Fibroblast of pulmonary artery (primary cell): ENCODE measurements at regions not wholly inside any gene's neighbourhood (a gene's known extent, or its start where the extent isn't known, plus 50 kb on each side); places are given as distances from the start of the nearest gene placed in this dataset.
"Not testable (repeated sequence)": the region's sequence is repeated elsewhere in the genome, so short reads cannot be mapped to it uniquely, and the experiment has no call there.

ENCODE experiments used
- DNase-seq: peaks from one replicate; pipeline ENCODE4 v3.0.0-alpha.2; 2010; ENCODE audit warnings: low read depth
- H3K4me3 ChIP-seq: replicated peaks from 2 replicates; pipeline ENCODE4 v1.5.1; 2011; ENCODE audit warnings: low read depth, mild to moderate bottlenecking, control low read depth, low read length, moderate library complexity
- TF ChIP-seq, protein P1 (sequence below): IDR thresholded peaks from 2 replicates; pipeline ENCODE4 v1.5.1; 2011; ENCODE audit warnings: mild to moderate bottlenecking, control low read depth, low read length, inconsistent platforms; ENCODE audit errors: missing control alignments

DNA sequence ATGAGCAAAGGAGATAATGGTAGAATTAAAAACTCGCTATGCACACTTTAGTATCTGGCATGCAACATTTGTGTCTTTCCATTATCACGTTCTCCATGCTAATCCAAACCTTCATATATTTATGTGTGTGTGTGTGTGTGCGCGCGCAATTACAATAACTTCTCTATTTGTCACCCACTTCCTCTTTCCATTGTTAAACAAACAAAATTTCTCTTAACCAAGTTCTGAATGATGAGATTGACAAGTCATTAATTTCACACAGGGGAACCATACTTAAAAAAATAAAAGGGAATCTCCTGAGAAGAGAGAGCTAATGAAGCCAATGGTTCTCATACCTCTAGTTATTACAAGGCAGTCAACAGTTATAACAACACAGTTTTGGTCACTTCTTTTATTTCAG lies 575.9 kb upstream of the MDGA2 start:
- TF ChIP-seq, protein P1, sequence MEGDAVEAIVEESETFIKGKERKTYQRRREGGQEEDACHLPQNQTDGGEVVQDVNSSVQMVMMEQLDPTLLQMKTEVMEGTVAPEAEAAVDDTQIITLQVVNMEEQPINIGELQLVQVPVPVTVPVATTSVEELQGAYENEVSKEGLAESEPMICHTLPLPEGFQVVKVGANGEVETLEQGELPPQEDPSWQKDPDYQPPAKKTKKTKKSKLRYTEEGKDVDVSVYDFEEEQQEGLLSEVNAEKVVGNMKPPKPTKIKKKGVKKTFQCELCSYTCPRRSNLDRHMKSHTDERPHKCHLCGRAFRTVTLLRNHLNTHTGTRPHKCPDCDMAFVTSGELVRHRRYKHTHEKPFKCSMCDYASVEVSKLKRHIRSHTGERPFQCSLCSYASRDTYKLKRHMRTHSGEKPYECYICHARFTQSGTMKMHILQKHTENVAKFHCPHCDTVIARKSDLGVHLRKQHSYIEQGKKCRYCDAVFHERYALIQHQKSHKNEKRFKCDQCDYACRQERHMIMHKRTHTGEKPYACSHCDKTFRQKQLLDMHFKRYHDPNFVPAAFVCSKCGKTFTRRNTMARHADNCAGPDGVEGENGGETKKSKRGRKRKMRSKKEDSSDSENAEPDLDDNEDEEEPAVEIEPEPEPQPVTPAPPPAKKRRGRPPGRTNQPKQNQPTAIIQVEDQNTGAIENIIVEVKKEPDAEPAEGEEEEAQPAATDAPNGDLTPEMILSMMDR = no peak
- no peak for DNase-seq
- H3K4me3 ChIP-seq = no peak overlapping the region

DNA sequence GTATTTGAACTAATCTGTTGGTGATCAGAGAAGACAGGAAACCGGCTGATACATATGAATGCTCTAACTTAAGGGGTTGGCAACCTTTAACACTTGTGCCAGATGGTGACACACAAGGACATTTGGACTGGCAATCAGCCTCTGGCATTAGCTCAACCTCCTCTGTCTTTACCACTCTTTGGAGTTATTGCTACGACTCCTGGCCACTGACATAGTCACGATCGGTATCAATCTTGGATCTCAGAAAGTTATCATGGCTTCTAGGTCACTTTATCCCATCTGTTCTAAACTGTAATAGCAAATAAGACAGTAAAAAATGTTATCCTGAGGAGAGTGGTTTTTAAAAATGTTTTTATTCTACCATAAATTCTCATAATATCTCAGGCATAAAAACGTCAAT lies 575.2 kb upstream of the MDGA2 start:
- H3K4me3 ChIP-seq = no peak overlapping the region
- TF ChIP-seq, protein P1 = no peak
- DNase-seq = no peak

DNA sequence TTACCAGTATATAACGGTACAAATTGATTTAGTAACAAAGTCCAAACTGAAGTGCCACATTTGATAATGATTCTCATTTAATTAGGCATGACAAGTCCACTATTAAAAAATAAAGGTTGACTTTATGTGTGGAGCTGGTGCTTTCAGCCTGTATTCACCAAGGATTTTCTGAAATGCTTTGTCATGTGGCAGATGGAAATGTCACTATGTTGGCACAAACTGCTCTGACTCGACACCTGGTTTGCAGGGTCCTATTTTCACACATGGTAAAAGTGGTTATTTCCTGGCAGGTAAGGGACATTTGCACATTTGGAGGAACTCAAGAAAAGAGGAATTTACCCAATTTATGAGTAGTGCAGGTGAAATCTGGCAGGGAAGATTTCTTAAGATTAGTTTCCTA lies 572.6 kb upstream of the MDGA2 start:
- no peak overlapping the region for H3K4me3 ChIP-seq
- TF ChIP-seq, protein P1 = no peak
- DNase-seq = no peak

DNA sequence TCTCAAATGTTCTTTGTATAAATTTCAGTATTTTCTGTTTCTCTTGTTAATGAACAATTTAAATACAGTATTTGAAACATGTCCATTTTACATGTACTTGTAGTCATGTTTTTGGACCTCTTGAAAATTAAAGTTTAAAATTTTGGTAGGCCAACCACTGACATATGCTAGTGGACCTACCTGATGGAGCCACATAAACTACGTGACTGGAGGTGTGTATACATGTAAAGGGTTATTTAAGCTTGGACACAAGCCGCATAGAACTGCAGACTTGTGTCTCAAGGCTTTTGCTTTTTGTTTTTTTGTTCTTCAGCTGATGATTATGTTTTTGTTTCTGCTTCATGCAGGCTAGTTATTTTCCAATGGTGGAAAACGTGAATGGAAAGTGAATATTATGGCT lies 568.5 kb upstream of the MDGA2 start:
- no peak for DNase-seq
- no peak overlapping the region for H3K4me3 ChIP-seq
- TF ChIP-seq, protein P1 = no peak

DNA sequence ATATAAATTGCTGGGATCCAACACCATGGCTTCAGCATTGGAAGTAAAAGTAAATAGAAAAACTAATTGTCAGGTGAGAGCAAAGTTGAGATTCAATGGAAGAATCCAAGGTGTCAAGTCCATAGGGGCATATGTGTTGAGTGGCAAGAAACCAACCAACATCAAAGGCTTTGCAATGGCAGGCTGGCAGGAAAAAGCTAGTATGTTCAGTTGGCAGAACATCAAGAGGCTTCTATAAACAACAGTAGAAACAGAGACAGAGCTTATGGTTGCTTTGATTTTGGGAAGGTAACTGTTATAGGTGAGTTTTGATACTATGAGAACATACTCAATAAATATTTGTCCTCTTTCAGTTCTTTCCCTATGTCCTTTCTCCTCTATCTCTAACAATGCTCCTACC lies 553.7 kb upstream of the MDGA2 start:
- TF ChIP-seq, protein P1 = no peak
- no peak for DNase-seq

DNA sequence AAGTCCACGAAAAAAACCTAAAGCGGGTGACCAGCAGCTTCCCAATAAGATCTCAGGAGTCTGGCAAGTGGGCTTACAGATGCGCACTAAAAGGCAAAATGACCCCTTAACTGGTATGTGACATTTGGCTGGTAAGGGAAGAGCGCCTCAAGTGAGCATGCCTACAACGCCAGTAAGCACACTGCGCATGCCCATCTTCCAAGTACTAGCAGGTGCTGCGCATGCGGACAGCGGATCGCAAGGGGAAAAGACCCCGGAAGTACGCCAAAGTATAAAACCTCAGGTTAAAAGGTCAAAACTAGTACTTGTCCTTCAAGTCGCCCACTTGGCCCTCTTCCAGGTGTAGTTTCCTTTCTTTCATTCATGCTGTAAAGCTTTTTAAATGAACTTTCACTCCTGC lies 518.5 kb upstream of the MDGA2 start:
- DNase-seq = no peak
- no peak overlapping the region for H3K4me3 ChIP-seq
- TF ChIP-seq, protein P1 = no peak

More for the DNA sequence above, 553.7 kb upstream of the MDGA2 start:
- H3K4me3 ChIP-seq = no peak overlapping the region

DNA sequence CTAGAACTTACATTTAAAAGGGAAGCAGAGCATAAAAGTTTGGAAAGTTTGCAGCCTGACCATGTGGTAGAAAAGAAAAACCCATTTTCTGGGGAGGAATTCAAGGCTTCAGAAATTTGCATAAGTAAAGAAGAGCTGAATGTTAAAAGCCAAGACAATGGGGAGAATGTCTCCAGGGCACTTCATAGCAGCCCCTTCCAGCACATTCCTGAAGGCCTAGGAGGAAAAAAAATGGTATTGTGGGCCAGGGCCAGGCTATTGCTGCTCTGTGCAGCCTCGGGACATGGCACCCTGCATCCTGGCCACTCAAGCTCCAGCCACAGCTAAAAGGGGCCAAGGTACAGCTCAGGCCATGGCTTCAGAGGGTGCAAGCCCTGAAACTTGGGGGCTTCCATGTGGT lies 474.2 kb upstream of the MDGA2 start:
- H3K4me3 ChIP-seq, DNase-seq: not testable (repeated sequence)

DNA sequence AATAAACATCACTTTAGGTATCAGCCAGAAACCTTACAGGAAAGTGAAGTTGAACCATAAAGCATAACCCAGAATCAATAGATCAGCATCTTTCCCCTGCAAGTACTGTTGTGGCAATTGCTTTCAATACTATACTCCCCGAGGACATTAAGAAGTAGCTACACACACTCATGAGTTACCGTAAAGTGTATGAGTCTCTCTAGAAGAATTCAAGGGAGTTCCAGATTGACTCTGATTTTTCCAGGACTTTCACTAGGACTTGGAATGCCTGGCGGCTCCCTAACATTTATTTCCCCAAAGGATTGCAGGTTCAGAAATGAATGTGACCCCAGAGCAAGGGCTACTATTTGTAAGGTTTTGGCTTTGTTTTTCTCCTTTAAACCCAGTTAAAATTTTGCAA lies 465.4 kb upstream of the MDGA2 start:
- TF ChIP-seq, protein P1 = no peak
- DNase-seq = no peak

More for the DNA sequence above, 465.4 kb upstream of the MDGA2 start:
- no peak overlapping the region for H3K4me3 ChIP-seq
